H1 (cell line): ENCODE measurements at regions not wholly inside any gene's neighbourhood (a gene's known extent, or its start where the extent isn't known, plus 50 kb on each side); places are given as distances from the start of the nearest gene placed in this dataset.

Experiments used
- CEBPB ChIP-seq: IDR thresholded peaks from 2 replicates; pipeline ENCODE4 v1.6.1; 2012; ENCODE audit warnings: low read depth, low read length
- CTCF ChIP-seq, 3 experiments: IDR thresholded peaks; 1 replicate in 2 of 3; 2 replicates in 1 of 3; pipeline versions ENCODE4 v1.5.1 to v1.6.1; 2011; ENCODE audit warnings: low read length in 3 of 3, mild to moderate bottlenecking in 3 of 3, inconsistent platforms in 2 of 3, low read depth in 1 of 3, moderate library complexity in 1 of 3; ENCODE audit not compliant: insufficient read depth in 1 of 3; ENCODE audit errors: control extremely low read depth in 1 of 3
- MAFK ChIP-seq: IDR thresholded peaks from 2 replicates; pipeline ENCODE4 v1.6.1; 2012; ENCODE audit warnings: low read depth, mild to moderate bottlenecking, improper control_type of control experiment, low read length
- PHF8 ChIP-seq: fragments of 200-600 bp; sonication (generic); conservative IDR thresholded peaks from 2 replicates; pipeline ENCODE4 v1.7.1; 2012; ENCODE audit warnings: low read depth, mild to moderate bottlenecking, inconsistent platforms, low read length, moderate library complexity
- RBBP5 ChIP-seq: IDR thresholded peaks from 2 replicates; pipeline ENCODE4 v1.7.1; 2012; ENCODE audit warnings: low read depth, mild to moderate bottlenecking, inconsistent platforms, low read length, moderate library complexity, borderline replicate concordance
- ZNF274 ChIP-seq: IDR thresholded peaks from 2 replicates; pipeline ENCODE4 v1.7.0; 2012; ENCODE audit warnings: low read length, borderline replicate concordance; ENCODE audit errors: extremely low read depth

- TF ChIP-seq RBBP5 (no peak), CEBPB (no peak), PHF8 (no peak), MAFK (no peak), ZNF274 (no peak), CTCF (IDR thresholded peaks at IDR 0.05; ENCODE audit: control extremely low read depth in 1 of 3, insufficient read depth in 1 of 3, low read depth in 1 of 3, low read length in 3 of 3) (no peak)
Observed at GRCh38 chr12:124459852-124460645, 107.4 kb downstream of the NCOR2 start.
